BE2C (cell line): ENCODE measurements at regions not wholly inside any gene's neighbourhood (a gene's known extent, or its start where the extent isn't known, plus 50 kb on each side); places are given as distances from the start of the nearest gene placed in this dataset.

ENCODE experiments used
- DNase-seq: peaks from one replicate; pipeline ENCODE4 v3.0.0-alpha.2; 2020
- H3K27me3 ChIP-seq: fragments of 250-450 bp; sonication (Bioruptor Pico); 2 replicates; pipeline ENCODE4 v1.5.1; 2020; ENCODE audit warnings: mild to moderate bottlenecking
- H3K36me3 ChIP-seq: fragments of 250-450 bp; sonication (Bioruptor Pico); 2 replicates; pipeline ENCODE4 v1.5.1; 2020; ENCODE audit warnings: mild to moderate bottlenecking
- H3K4me1 ChIP-seq: fragments of 250-450 bp; sonication (Bioruptor Pico); 2 replicates; pipeline ENCODE4 v1.5.1; 2020
- H3K4me3 ChIP-seq: 2 replicates; pipeline ENCODE4 v1.5.1; 2011; ENCODE audit warnings: low read depth, low read length
- H3K9me3 ChIP-seq: fragments of 250-450 bp; sonication (Bioruptor Pico); 2 replicates; pipeline ENCODE4 v1.5.1; 2020
- CTCF ChIP-seq: IDR thresholded peaks from 2 replicates; pipeline ENCODE4 v1.5.1; 2012; ENCODE audit warnings: mild to moderate bottlenecking, low read depth, low read length

- no peak for TF ChIP-seq CTCF
- Histone ChIP-seq H3K4me1 (no peaks in the 10 kb centered on the region), H3K9me3 (no peaks in the 10 kb centered on the region), H3K36me3 (no peaks in the 10 kb centered on the region), H3K27me3 (no peaks in the 10 kb centered on the region), H3K4me3 (no peak overlapping the region)
- no peak for DNase-seq
These were observed 548.9 kb downstream of the CBLN4 start for GRCh38 chr20:55456316-55456940.

GRCh38 chr20:55449091-55449490 is 556.2 kb downstream of the CBLN4 start:
- no peak for DNase-seq
- Histone ChIP-seq H3K36me3 (no peaks in the 10 kb centered on the region), H3K4me3 (no peak overlapping the region), H3K27me3 (no peaks in the 10 kb centered on the region), H3K9me3 (no peaks in the 10 kb centered on the region), H3K4me1 (no peaks in the 10 kb centered on the region)
- no peak for TF ChIP-seq CTCF

GRCh38 chr20:55446301-55446700 is 559.0 kb downstream of the CBLN4 start:
- H3K27me3 ChIP-seq = no peaks in the 10 kb centered on the region
- H3K9me3 ChIP-seq = no peaks in the 10 kb centered on the region
- H3K4me3 ChIP-seq = no peak overlapping the region
- DNase-seq = no peak
- TF ChIP-seq CTCF = no peak
- no peaks in the 10 kb centered on the region for H3K36me3 ChIP-seq
- H3K4me1 ChIP-seq = no peaks in the 10 kb centered on the region

GRCh38 chr20:55439070-55439469 is 566.2 kb downstream of the CBLN4 start:
- no peak for TF ChIP-seq CTCF
- H3K4me1 ChIP-seq = no peaks in the 10 kb centered on the region
- H3K9me3 ChIP-seq = no peaks in the 10 kb centered on the region

GRCh38 chr20:55437798-55438415 is 567.4 kb downstream of the CBLN4 start:
- Histone ChIP-seq H3K36me3 (no peaks in the 10 kb centered on the region), H3K4me1 (no peaks in the 10 kb centered on the region), H3K27me3 (no peaks in the 10 kb centered on the region), H3K4me3 (no peak overlapping the region), H3K9me3 (no peaks in the 10 kb centered on the region)
- TF ChIP-seq CTCF = no peak
- DNase-seq = no peak

More at GRCh38 chr20:55439070-55439469, 566.2 kb downstream of the CBLN4 start:
- H3K4me3 ChIP-seq = no peak overlapping the region
- no peaks in the 10 kb centered on the region for H3K27me3 ChIP-seq
- no peak for DNase-seq
- no peaks in the 10 kb centered on the region for H3K36me3 ChIP-seq

GRCh38 chr20:55424968-55425367 is 580.4 kb downstream of the CBLN4 start:
- TF ChIP-seq CTCF = no peak
- Histone ChIP-seq H3K4me3 (no peak overlapping the region), H3K36me3 (no peaks in the 10 kb centered on the region), H3K4me1 (peaks cover 9% of the 10 kb centered on the region; the same call in 1 of the 2 replicates), H3K27me3 (no peaks in the 10 kb centered on the region), H3K9me3 (no peaks in the 10 kb centered on the region)
- no peak for DNase-seq
